GM12873 (cell line): ENCODE measurements at regions not wholly inside any gene's neighbourhood (a gene's known extent, or its start where the extent isn't known, plus 50 kb on each side); places are given as distances from the start of the nearest gene placed in this dataset.

Experiments
- TF ChIP-seq, protein P1 (sequence below): IDR thresholded peaks from 2 replicates; pipeline ENCODE4 v1.5.1; 2012; ENCODE audit warnings: low read depth, mild to moderate bottlenecking, moderate library complexity, low read length, control low read depth; ENCODE audit not compliant: insufficient read depth; ENCODE audit errors: missing control alignments

GRCh38 chr15:31579976-31580375, 253.3 kb downstream of the KLF13 start:
- TF ChIP-seq, protein P1, sequence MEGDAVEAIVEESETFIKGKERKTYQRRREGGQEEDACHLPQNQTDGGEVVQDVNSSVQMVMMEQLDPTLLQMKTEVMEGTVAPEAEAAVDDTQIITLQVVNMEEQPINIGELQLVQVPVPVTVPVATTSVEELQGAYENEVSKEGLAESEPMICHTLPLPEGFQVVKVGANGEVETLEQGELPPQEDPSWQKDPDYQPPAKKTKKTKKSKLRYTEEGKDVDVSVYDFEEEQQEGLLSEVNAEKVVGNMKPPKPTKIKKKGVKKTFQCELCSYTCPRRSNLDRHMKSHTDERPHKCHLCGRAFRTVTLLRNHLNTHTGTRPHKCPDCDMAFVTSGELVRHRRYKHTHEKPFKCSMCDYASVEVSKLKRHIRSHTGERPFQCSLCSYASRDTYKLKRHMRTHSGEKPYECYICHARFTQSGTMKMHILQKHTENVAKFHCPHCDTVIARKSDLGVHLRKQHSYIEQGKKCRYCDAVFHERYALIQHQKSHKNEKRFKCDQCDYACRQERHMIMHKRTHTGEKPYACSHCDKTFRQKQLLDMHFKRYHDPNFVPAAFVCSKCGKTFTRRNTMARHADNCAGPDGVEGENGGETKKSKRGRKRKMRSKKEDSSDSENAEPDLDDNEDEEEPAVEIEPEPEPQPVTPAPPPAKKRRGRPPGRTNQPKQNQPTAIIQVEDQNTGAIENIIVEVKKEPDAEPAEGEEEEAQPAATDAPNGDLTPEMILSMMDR = no peak

- TF ChIP-seq, protein P1 = no peak
These were observed 257.6 kb downstream of the KLF13 start for GRCh38 chr15:31584195-31584594.

DNA sequence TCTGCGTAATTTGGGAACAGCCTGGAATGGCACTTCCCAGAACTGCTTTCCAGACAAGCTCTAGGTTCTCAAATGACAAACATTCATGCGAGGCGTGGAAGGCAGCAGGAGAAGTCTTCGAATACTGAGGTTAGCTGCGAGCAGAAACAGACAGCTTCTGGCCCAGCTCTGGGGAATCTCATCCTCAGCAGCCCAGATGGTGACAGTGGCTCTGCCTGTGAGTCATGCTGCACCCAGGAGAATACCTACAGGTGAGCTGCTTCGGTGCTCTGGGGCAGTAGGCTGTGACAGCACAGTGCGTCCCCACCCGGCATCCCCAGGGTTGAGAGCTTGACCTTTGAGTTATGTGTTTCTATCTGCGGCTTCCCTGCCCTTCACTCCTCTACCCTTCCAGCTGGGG, 258.6 kb downstream of the KLF13 start:
- TF ChIP-seq, protein P1 = no peak

DNA sequence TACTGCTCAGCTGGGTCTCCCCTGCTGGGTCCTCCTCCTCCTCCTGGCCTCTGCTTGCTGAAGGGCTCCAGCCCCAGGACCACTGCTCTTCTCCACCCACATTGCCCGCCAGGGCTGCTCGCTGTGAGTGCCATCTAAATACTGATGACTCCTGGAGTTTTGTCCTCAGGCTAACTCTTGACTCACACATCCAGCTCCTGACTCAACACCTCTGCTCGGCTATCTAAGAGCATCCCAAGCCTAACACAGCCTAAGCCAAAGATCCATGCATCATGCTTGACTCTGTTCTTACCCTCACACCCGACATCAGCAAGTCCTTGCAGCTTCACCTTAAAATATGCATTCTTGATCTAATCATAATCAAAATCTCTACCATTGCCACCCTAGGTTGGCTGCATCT, 260.2 kb downstream of the KLF13 start:
- TF ChIP-seq, protein P1 = no peak

GRCh38 chr15:31587583-31587982, 260.9 kb downstream of the KLF13 start:
- TF ChIP-seq, protein P1 = no peak

DNA sequence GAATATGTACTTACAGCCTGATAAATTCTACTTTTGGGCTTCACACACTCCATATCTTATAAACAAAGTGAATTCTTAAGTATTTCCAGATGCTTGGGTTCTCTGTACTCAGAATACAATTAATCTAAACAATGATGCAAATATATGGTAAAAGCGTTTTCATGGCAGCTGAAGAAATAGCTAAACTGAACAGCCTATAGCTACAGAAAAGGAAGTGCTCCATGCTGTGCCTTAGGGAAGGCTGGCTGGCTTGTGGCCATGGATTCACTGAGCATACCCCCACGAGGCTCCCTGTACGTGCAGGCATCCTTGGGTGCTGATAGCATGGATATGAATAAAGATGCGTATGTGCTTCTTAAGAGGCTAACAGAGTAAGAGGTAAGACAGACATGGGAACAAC, 264.0 kb downstream of the KLF13 start:
- TF ChIP-seq, protein P1 = no peak

- TF ChIP-seq, protein P1 = no peak
These were observed 265.3 kb downstream of the KLF13 start for GRCh38 chr15:31591908-31592307.

- TF ChIP-seq, protein P1 = no peak
These were observed 270.8 kb downstream of the KLF13 start for GRCh38 chr15:31597466-31597865.
